Astrocyte of the spinal cord (primary cell): ENCODE measurements at regions not wholly inside any gene's neighbourhood (a gene's known extent, or its start where the extent isn't known, plus 50 kb on each side); places are given as distances from the start of the nearest gene placed in this dataset.

Experiments
- DNase-seq: peaks from one replicate; pipeline ENCODE4 v3.0.0; 2011; ENCODE audit warnings: low read depth, low spot score
- H3K4me3 ChIP-seq: 2 replicates; pipeline ENCODE4 v1.5.1; 2011; ENCODE audit warnings: low read depth, mild to moderate bottlenecking, low read length, moderate library complexity
- in situ Hi-C: cut with HindIII; loops from 2 replicates; pipeline ENCODE4 v1.10.0; 2017; ENCODE audit warnings: low sequenced_read_pairs
- TF ChIP-seq, protein P1 (sequence below): IDR thresholded peaks from 2 replicates; pipeline ENCODE4 v1.5.1; 2012; ENCODE audit warnings: low read depth, mild to moderate bottlenecking, low read length, inconsistent platforms

DNA sequence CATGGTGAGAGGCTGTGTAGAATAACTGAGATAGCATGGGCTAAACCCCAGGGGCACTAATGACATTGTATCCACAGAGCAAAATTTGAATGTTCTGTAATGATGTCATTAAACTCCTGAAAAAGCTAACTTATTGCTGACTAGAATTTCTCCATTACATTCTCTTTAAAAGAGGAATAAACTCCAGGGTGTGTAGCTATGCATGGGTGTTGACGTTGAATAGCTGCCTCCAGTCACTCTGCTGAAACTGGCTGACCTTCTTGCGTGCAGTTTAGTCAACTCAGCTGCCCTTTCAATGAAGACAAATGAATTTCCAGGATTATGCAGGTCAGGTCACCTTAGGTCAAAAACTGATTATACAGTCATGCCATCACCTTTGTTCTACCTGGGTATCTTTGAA, 617.5 kb upstream of the WWC1 start:
- H3K4me3 ChIP-seq: no peak overlapping the region
- TF ChIP-seq, protein P1, sequence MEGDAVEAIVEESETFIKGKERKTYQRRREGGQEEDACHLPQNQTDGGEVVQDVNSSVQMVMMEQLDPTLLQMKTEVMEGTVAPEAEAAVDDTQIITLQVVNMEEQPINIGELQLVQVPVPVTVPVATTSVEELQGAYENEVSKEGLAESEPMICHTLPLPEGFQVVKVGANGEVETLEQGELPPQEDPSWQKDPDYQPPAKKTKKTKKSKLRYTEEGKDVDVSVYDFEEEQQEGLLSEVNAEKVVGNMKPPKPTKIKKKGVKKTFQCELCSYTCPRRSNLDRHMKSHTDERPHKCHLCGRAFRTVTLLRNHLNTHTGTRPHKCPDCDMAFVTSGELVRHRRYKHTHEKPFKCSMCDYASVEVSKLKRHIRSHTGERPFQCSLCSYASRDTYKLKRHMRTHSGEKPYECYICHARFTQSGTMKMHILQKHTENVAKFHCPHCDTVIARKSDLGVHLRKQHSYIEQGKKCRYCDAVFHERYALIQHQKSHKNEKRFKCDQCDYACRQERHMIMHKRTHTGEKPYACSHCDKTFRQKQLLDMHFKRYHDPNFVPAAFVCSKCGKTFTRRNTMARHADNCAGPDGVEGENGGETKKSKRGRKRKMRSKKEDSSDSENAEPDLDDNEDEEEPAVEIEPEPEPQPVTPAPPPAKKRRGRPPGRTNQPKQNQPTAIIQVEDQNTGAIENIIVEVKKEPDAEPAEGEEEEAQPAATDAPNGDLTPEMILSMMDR: no peak
- no peak for DNase-seq
- in situ Hi-C loops: no loop called here

GRCh38 chr5:167678481-167678880, 613.0 kb upstream of the WWC1 start:
- no peak overlapping the region for H3K4me3 ChIP-seq
- in situ Hi-C loops: no loop called here
- DNase-seq: no peak
- TF ChIP-seq, protein P1: no peak

- H3K4me3 ChIP-seq: no peak overlapping the region
- DNase-seq: no peak
- TF ChIP-seq, protein P1: no peak
- in situ Hi-C loops: no loop called here
Measured at GRCh38 chr5:167684251-167684650, 607.2 kb upstream of the WWC1 start.

- in situ Hi-C loops: no loop called here
Measured at GRCh38 chr5:167688341-167689130, 602.9 kb upstream of the WWC1 start.

DNA sequence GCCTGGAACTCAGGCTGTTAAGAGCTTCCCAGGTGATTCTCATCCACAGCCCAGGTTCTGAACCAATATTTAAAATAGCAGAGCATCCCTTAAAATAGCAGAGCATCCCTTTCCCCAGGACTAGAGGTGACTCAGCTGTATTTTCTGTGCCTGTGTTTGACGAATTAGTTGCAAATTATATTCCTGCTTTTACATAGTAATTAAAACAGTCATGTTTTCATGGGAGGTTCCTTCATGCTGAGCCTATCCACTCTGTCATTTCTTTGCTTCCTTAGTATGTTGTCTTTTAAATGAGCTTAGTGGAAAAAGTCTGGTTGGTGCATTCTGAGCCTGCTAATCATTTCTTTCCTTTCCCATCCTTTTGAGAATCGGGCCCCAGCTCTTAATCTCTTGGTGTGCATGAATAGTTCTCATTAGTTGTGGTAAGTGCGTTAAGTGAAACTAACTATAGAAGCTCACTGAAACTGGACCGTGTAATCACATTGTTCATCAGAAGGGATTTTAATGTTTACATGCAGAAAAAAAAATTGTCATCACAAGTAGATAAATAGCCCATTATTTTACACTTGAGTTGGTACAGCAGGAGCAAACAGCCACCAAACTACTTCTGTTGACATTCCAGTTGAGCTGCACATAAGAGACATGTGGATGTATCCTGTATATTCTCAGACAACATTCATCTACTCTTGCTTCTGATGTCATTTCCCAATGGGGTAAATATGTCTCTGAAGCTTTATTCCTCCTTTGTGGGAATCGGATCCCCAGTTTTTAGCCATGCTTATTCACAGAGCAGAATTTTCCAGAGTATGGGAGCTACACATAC, 596.9 kb upstream of the WWC1 start:
- H3K4me3 ChIP-seq: no peak overlapping the region
- TF ChIP-seq, protein P1: no peak
- in situ Hi-C loops: no loop called here
- DNase-seq: no peak

More at GRCh38 chr5:167688341-167689130, 602.9 kb upstream of the WWC1 start:
- TF ChIP-seq, protein P1: no peak
- DNase-seq: peak; percentile 33
- H3K4me3 ChIP-seq: no peak overlapping the region

- no peak overlapping the region for H3K4me3 ChIP-seq
- DNase-seq: no peak
- TF ChIP-seq, protein P1: no peak
- in situ Hi-C loops: no loop called here
Measured at GRCh38 chr5:167696558-167697314, 594.7 kb upstream of the WWC1 start.
